ENCODE measurements at regions not wholly inside any gene's neighbourhood (a gene's known extent, or its start where the extent isn't known, plus 50 kb on each side); places are given as distances from the start of the nearest gene placed in this dataset.
"Not testable (repeated sequence)": the region's sequence is repeated elsewhere in the genome, so short reads cannot be mapped to it uniquely, and the experiment has no call there.

DNA sequence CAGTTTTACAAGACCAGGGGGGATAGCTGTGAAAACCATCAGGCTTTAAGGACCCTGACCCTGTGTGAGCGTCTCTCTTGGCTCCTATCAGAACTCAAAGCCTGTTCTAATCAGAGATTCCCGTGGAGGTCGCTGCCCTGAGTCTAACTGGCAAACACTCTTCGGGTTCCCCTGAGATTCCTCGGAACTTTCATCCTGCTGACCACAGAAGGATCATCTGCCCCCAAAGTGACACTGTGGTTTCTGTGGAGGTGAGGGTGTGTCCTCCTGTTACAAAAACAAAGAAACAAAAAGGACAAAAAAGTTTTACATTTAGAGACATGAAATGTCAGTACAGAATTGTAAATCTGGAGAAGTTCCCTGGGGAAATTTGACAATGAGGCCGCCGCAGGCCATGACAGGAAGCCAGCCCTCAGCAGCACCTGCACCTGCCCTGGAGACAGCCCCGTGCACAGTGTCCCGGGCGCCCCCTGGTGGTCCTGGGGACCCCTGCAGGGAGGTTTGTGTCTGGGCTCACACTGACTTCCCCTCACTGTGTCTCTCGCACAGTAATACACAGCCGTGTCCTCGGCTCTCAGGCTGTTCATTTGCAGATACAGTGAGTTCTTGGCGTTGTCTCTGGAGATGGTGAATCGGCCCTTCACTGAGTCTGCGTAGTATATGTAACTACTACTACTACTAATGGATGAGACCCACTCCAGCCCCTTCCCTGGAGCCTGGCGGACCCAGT is 708.3 kb downstream of the TMEM121 start:
- not testable (repeated sequence) for ATAC-seq

DNA sequence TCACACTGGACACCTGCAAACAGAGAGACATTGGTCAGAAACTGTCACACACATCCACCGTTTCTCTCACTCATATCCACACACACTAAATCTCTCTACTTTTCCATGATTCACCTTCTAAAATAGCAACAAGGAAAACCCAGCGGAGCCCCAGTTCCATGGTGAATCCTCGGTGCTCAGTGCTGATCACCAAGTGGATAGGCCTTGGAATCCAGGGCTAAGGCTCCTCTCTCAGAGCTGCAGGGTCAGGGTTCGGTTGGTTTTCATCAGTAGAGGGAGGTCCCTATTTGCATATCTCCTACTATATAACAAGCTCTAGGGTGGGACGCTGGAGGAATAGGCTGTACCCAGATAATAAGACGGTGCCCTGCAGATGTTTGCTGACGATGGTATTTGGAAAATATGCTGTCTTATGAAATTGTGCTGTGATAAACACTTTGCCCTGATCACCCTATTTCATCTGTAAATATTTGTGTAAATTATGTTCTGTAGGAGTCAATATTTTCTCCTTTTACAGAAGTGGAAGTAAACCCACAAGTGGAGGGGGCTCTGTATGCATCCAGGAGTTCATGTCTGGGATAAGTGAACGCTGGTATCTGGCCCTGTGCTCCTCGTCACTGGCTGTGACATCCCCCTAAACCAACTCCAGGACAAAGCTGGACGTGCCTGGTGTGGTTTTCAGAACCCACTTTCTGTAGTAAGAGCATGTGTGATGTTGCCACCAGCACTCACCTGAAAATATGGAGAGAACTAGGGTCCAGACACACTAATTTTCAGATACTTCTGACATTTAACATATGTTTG is 709.2 kb downstream of the TMEM121 start:
- ATAC-seq: no peak
- no peak for TF ChIP-seq ZNF8 (CRISPR knock-in tag; IDR thresholded peaks at IDR 0.05)

DNA sequence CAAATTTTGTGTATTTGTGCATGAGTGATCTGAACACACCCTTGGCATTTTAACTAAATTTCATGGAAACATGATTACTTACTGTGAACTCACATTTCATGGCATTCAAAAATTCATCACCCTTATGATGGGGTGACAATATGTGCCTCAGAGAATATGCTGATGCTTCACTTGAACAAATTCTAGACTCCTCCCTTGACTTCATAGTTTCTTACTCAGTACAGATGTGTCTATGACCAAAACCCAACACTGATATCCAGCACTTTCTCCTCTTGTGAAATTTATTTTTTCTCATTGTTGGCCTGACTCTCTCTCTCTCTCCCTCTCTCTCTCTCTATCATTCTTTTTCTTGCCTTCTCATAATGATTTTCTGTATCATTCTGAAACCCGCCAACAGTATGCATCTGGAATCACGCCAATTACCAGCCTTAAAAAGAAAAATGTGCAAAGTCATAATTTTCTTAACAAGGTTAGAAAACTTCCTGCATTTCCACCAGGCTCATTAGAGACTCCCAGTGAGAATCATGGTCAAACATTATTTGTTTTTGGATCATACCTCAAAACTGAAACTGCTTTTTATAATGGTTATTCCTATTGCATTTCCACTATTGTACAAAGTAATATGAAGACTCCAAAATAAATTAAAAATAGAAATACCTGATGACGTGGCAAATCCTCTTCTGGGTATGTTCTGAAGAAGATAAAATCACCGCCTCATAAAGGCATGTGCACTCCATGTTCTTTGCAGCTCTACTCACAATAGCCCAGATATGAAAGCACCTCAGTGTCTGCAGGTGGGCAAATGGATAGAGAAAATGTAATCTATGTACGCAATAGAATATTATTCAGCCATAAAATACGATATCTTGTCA is 722.2 kb downstream of the TMEM121 start:
- TF ChIP-seq ZNF565 (CRISPR knock-in tag; conservative IDR thresholded peaks at IDR 0.05; ENCODE audit: low read depth) (no peak), ESRRG (CRISPR knock-in tag; IDR thresholded peaks at IDR 0.05) (no peak), BACH2 (CRISPR knock-in tag; IDR thresholded peaks at IDR 0.05; ENCODE audit: borderline replicate concordance) (no peak), SNAI2 (CRISPR knock-in tag; IDR thresholded peaks at IDR 0.05) (no peak), GLIS3 (CRISPR knock-in tag; IDR thresholded peaks at IDR 0.05) (no peak)
- TF ChIP-seq, protein P1, sequence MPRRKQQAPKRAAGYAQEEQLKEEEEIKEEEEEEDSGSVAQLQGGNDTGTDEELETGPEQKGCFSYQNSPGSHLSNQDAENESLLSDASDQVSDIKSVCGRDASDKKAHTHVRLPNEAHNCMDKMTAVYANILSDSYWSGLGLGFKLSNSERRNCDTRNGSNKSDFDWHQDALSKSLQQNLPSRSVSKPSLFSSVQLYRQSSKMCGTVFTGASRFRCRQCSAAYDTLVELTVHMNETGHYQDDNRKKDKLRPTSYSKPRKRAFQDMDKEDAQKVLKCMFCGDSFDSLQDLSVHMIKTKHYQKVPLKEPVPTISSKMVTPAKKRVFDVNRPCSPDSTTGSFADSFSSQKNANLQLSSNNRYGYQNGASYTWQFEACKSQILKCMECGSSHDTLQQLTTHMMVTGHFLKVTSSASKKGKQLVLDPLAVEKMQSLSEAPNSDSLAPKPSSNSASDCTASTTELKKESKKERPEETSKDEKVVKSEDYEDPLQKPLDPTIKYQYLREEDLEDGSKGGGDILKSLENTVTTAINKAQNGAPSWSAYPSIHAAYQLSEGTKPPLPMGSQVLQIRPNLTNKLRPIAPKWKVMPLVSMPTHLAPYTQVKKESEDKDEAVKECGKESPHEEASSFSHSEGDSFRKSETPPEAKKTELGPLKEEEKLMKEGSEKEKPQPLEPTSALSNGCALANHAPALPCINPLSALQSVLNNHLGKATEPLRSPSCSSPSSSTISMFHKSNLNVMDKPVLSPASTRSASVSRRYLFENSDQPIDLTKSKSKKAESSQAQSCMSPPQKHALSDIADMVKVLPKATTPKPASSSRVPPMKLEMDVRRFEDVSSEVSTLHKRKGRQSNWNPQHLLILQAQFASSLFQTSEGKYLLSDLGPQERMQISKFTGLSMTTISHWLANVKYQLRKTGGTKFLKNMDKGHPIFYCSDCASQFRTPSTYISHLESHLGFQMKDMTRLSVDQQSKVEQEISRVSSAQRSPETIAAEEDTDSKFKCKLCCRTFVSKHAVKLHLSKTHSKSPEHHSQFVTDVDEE (CRISPR knock-in tag; IDR thresholded peaks at IDR 0.05): no peak
- ATAC-seq: no peak

DNA sequence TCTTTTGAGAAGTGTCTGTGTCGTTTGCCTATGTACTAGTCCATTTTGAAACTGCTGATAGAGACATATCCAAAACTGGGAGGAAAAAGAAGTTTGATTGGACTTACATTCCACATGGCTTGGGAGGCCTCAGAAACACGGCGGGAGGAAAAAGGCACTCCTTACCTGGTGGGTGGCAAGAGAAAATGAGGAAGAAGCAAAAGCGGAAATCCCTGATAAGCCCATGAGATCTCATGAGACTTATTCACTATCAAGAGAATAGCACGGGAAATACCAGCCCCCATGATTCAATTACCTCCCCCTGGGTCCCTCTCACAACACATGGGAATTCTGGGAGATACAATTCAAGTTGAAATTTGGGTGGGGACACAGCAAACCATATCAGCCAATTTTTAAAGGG is 727.6 kb downstream of the TMEM121 start:
- not testable (repeated sequence) for ATAC-seq

DNA sequence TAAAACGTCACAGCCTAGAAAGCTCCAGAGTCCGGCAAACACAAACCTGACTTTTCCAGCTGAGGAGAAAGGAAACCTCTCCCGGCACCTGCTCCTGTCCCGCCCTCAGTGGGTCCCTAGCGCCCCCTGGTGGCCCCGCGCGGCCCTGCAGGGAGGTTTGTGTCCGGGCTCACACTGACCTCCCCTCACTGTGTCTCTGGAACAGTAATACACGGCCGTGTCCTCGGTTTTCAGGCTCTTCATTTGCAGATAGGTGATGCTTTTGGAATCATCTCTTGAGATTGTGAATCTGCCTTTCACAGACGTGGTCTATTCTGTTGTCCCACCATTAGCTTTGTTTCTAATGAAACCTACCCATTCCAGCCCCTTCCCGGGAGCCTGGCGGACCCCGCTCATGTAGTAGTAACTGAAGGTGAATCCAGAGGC is 731.2 kb downstream of the TMEM121 start:
- peak; percentile 93 for ATAC-seq
- TF ChIP-seq SNAI2 (CRISPR knock-in tag; IDR thresholded peaks at IDR 0.05): 0 out of 2 replicates have a peak, but pooled peaks have one; percentile 18

DNA sequence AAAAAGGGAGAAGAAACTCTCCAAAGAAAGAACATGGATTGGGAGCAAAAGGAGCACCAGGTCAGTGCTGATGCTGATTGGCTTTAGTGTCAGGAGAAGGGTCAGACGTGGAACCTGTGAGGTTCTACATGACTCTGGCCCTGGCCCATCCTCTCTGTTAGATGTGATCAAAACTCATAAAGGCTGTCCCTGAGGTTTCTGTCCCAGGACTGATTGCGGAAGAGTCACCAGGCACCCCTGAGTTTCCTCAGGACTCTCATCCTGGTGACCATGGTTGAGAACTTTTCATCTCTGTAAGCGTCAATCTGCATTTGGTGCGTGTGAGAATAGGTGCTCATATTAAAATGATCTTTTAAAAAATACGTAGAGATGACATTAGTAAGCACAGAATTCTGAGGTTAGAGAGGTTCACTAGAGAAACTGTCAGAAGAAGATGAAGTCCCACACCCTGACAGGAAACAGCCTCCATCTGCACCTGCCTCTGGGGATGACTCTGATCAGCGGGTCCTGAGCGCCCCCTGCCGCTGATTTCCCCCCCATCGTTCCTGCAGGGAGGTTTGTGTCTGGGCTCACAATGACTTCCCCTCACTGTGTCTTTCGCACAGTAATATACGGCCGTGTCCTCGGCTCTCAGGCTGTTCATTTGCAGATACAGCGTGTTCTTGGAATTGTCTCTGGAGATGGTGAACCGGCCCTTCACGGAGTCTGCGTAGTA is 741.8 kb downstream of the TMEM121 start:
- no peak for TF ChIP-seq ESRRG (CRISPR knock-in tag; IDR thresholded peaks at IDR 0.05)
- no peak for TF ChIP-seq TCF4 (CRISPR knock-in tag; IDR thresholded peaks at IDR 0.05; ENCODE audit: borderline replicate concordance)
- TF ChIP-seq, protein P1 (CRISPR knock-in tag; IDR thresholded peaks at IDR 0.05): no peak
- no peak for TF ChIP-seq TOX (CRISPR knock-in tag; IDR thresholded peaks at IDR 0.05; ENCODE audit: borderline replicate concordance)
- no peak for TF ChIP-seq CSDC2 (CRISPR knock-in tag; IDR thresholded peaks at IDR 0.05)
- no peak for TF ChIP-seq ZFP3 (CRISPR knock-in tag; IDR thresholded peaks at IDR 0.05)
- no peak for TF ChIP-seq ZC3H10 (CRISPR knock-in tag; IDR thresholded peaks at IDR 0.05)
- TF ChIP-seq, protein P2, sequence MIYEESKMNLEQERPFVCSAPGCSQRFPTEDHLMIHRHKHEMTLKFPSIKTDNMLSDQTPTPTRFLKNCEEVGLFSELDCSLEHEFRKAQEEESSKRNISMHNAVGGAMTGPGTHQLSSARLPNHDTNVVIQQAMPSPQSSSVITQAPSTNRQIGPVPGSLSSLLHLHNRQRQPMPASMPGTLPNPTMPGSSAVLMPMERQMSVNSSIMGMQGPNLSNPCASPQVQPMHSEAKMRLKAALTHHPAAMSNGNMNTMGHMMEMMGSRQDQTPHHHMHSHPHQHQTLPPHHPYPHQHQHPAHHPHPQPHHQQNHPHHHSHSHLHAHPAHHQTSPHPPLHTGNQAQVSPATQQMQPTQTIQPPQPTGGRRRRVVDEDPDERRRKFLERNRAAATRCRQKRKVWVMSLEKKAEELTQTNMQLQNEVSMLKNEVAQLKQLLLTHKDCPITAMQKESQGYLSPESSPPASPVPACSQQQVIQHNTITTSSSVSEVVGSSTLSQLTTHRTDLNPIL (CRISPR knock-in tag; IDR thresholded peaks at IDR 0.05; ENCODE audit: low read depth): no peak
- ATAC-seq: no peak
